Vagina (tissue), 2 donors: ENCODE measurements at regions not wholly inside any gene's neighbourhood (a gene's known extent, or its start where the extent isn't known, plus 50 kb on each side); places are given as distances from the start of the nearest gene placed in this dataset.

Source experiments
- DNase-seq, 2 donors: peaks; one replicate each; pipeline ENCODE4 v3.0.0-alpha.2; 2017; ENCODE audit errors: extremely low spot score in 2 of 2
- H3K27ac ChIP-seq: fragments of 200-600 bp; sonication (generic); one replicate; pipeline ENCODE4 v1.5.1; 2019
- H3K27me3 ChIP-seq: fragments of 200-600 bp; sonication (generic); one replicate; pipeline ENCODE4 v1.5.1; 2019
- H3K36me3 ChIP-seq, 2 donors: fragments of 200-600 bp; sonication (generic); one replicate each; pipeline ENCODE4 v1.5.1; 2017 to 2019
- H3K4me1 ChIP-seq: fragments of 200-600 bp; sonication (generic); one replicate; pipeline ENCODE4 v1.5.1; 2019
- H3K4me3 ChIP-seq, 2 donors: fragments of 200-600 bp; sonication (generic); 1 replicate in 1 of 2; 2 replicates in 1 of 2; pipeline ENCODE4 v1.5.1; 2016 to 2019
- H3K9me3 ChIP-seq: fragments of 200-600 bp; sonication (generic); one replicate; pipeline ENCODE4 v1.5.1; 2019
- POLR2A ChIP-seq, 2 donors: fragments of 450-650 bp; IDR thresholded peaks; one replicate each; pipeline ENCODE4 v1.6.1; 2017; ENCODE audit warnings: antibody characterized with exemption in 2 of 2, mild to moderate bottlenecking in 2 of 2, moderate library complexity in 2 of 2
- POLR2AphosphoS5 ChIP-seq, 2 donors: sonication (generic); formaldehyde crosslinking; IDR thresholded peaks; one replicate each; pipeline ENCODE4 v1.9.0; 2017; ENCODE audit warnings: antibody characterized with exemption in 2 of 2, mild to moderate bottlenecking in 2 of 2, low read depth in 1 of 2; ENCODE audit not compliant: insufficient read depth in 1 of 2
- intact Hi-C: fragments of 100-400 bp; cut with DNase I; formaldehyde crosslinking; loops from one replicate; pipeline ENCODE4 v1.15.1; 2023
- TF ChIP-seq, protein P1 (sequence below), 3 experiments: fragments of 450-650 bp in 2 of 3; fragments of 200-600 bp in 1 of 3; sonication (generic) in 1 of 3; IDR thresholded peaks; one replicate each; pipeline ENCODE4 v1.5.1; 2017 to 2019; ENCODE audit warnings: antibody characterized with exemption in 3 of 3, mild to moderate bottlenecking in 2 of 3, moderate library complexity in 2 of 3

DNA sequence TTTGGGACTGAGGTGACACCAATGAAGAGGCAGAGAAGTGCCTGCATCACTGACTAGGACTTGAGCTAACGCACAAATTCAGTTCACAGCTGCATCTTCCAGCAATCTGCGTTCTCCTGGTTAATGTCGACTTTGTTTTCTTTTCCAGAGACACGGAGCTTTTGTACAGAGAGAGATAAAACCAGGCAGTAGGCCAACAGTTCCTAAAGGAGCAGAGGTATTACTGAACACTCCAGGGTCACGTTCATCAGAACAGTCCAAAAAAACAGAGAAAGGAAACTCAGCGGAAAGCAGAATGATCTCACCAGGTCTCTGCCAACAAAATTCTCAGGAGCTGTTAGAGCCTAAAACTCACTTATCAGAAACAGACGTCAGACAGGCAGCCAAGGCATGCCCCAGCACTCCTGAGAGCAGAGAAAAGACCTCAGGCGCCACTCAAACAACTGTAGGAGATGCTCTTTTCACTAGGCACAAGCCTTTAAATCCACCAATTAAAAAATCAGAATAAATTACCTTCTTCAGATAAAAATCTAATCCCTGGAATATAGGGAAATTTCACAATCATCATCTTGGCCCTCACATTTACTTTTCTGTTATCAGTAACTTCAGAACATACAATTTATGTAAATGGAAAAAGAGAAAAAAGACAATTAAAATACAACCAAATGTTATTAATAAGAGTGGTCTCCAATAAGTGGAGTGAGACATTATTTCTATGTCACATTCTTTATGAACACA lies 95.9 kb upstream of the SPTBN1 start:
- TF ChIP-seq POLR2A (IDR thresholded peaks at IDR 0.05), result no peak
- TF ChIP-seq, protein P1, sequence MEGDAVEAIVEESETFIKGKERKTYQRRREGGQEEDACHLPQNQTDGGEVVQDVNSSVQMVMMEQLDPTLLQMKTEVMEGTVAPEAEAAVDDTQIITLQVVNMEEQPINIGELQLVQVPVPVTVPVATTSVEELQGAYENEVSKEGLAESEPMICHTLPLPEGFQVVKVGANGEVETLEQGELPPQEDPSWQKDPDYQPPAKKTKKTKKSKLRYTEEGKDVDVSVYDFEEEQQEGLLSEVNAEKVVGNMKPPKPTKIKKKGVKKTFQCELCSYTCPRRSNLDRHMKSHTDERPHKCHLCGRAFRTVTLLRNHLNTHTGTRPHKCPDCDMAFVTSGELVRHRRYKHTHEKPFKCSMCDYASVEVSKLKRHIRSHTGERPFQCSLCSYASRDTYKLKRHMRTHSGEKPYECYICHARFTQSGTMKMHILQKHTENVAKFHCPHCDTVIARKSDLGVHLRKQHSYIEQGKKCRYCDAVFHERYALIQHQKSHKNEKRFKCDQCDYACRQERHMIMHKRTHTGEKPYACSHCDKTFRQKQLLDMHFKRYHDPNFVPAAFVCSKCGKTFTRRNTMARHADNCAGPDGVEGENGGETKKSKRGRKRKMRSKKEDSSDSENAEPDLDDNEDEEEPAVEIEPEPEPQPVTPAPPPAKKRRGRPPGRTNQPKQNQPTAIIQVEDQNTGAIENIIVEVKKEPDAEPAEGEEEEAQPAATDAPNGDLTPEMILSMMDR (IDR thresholded peaks at IDR 0.05), result no peak
- TF ChIP-seq POLR2AphosphoS5 (IDR thresholded peaks at IDR 0.05; ENCODE audit: insufficient read depth in 1 of 2, low read depth in 1 of 2), result peak in 1 of 2 donors; percentile 67
- Histone ChIP-seq H3K4me3 (peak overlapping the region in 1 of 2 donors; percentile 21), H3K9me3 (no peaks in the 10 kb centered on the region), H3K36me3 (no peaks in the 10 kb centered on the region), H3K27me3 (no peaks in the 10 kb centered on the region), H3K4me1 (peaks cover 14% of the 10 kb centered on the region), H3K27ac (no peak overlapping the region)
- intact Hi-C loops, result no loop called here
- no peak for DNase-seq

DNA sequence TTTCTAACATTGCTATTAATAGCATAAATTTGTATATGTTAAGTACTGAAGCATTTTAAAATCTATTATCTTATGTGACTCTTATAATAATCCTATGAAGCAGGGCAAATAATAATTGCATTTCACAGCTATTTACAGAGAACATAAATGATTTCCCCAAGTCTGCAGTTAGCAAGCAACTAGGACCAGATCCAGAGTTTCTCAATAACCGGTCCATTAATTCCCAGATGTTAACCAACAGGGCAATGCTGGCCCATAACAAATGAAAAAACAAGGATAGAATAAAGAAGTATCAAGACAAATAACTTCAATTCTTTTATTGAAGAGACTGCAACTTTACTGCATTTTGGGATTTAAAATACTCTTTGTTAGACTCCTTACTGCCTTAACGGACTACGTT lies 91.7 kb upstream of the SPTBN1 start:
- Histone ChIP-seq H3K9me3 (no peaks in the 10 kb centered on the region), H3K4me1 (peaks cover 14% of the 10 kb centered on the region), H3K27ac (no peak overlapping the region), H3K4me3 (no peak overlapping the region), H3K27me3 (no peaks in the 10 kb centered on the region), H3K36me3 (no peaks in the 10 kb centered on the region)
- TF ChIP-seq, protein P1 (IDR thresholded peaks at IDR 0.05), result no peak
- TF ChIP-seq POLR2A (IDR thresholded peaks at IDR 0.05), result no peak
- TF ChIP-seq POLR2AphosphoS5 (IDR thresholded peaks at IDR 0.05; ENCODE audit: insufficient read depth in 1 of 2, low read depth in 1 of 2), result no peak
- intact Hi-C loops, result no loop called here
- DNase-seq, result no peak

DNA sequence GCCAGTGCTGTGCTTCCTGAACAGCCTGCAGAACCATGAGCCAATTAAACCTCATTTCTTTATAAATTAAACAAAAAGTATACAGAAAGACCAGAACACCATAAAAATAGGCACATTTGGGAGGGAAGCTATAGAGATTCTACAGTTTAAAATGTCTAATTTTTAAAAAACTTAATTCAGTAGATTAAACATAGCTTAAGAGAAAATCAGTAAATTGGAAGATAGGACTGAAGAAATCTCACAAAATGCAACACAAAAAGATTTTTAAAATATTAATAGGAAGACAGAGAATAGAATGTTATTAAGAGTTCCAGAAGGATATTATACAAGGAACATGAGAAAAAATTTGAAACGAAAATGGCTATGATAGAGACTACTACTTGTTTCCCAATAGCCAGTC lies 90.5 kb upstream of the SPTBN1 start:
- H3K4me1 ChIP-seq, result peaks cover 6% of the 10 kb centered on the region
- intact Hi-C loops, result no loop called here
- TF ChIP-seq, protein P1 (IDR thresholded peaks at IDR 0.05), result no peak
- TF ChIP-seq POLR2A (IDR thresholded peaks at IDR 0.05) (no peak), POLR2AphosphoS5 (IDR thresholded peaks at IDR 0.05; ENCODE audit: insufficient read depth in 1 of 2, low read depth in 1 of 2) (no peak)

DNA sequence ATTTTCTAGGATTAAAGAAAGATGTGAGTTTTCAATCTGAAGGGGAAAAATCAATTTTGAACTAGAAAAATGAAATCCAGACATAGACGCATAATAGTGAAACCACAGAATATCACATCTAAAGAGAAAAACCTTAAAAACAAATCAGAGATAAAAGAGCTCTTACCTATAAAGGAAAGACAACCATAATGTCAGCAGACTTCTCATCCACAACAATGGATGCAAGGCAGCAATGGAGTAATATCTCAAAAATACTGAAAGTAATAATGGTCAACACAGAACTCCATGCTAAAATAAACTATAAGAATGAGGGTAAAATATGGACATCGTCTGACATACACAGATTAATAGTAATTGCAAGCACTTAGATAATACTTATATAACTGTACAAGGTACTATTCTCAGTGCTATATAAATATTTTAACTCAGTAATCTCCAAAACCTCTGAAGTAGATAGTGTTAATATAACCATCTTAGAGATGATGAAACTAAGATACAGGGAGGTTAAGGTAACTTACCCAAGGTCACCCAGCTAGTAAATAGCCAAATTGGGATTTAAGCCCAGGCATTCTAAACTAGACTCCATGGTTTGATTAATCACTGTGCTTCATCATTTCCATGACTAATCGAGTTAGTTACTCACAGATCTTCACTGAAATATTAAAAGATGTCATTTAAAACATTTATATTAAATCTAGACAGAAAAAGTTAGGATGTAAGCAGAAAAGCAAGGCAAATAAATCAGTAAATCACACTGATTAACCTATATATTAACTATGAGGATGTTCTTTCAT lies 89.4 kb upstream of the SPTBN1 start:
- Histone ChIP-seq H3K4me3 (no peak overlapping the region), H3K9me3 (no peaks in the 10 kb centered on the region), H3K36me3 (no peaks in the 10 kb centered on the region), H3K27ac (no peak overlapping the region), H3K27me3 (no peaks in the 10 kb centered on the region), H3K4me1 (peaks cover 14% of the 10 kb centered on the region)
- TF ChIP-seq POLR2AphosphoS5 (IDR thresholded peaks at IDR 0.05; ENCODE audit: insufficient read depth in 1 of 2, low read depth in 1 of 2), result no peak
- TF ChIP-seq POLR2A (IDR thresholded peaks at IDR 0.05), result no peak
- TF ChIP-seq, protein P1 (IDR thresholded peaks at IDR 0.05), result no peak
- no peak for DNase-seq
- intact Hi-C loops, result no loop called here

More for the DNA sequence above, 90.5 kb upstream of the SPTBN1 start:
- Histone ChIP-seq H3K9me3 (no peaks in the 10 kb centered on the region), H3K27me3 (no peaks in the 10 kb centered on the region), H3K4me3 (no peak overlapping the region), H3K27ac (no peak overlapping the region), H3K36me3 (no peaks in the 10 kb centered on the region)
- DNase-seq, result no peak
